Activated naive CD4-positive, alpha-beta T cell treated with anti-CD3 and anti-CD28 coated beads for 36 hours (primary cell): ENCODE measurements at regions not wholly inside any gene's neighbourhood (a gene's known extent, or its start where the extent isn't known, plus 50 kb on each side); places are given as distances from the start of the nearest gene placed in this dataset.

Experiments used
- CTCF ChIA-PET: fragments of 350-600 bp; sonication (Branson Sonifier 250); formaldehyde crosslinking; loops from one replicate; lab custom pipeline; 2021; ENCODE audit warnings: antibody characterized with exemption; lab: Charles Lee
- DNase-seq: peaks from one replicate; pipeline ENCODE4 v3.0.0-alpha.2; 2020
- H3K27ac Mint-ChIP-seq: one replicate; pipeline ENCODE4 v1.8.0; 2021; ENCODE audit warnings: mild to moderate bottlenecking, mixed read lengths
- H3K27me3 Mint-ChIP-seq: one replicate; pipeline ENCODE4 v1.8.0; 2021; ENCODE audit warnings: low read depth, mixed read lengths
- H3K36me3 Mint-ChIP-seq: one replicate; pipeline ENCODE4 v1.8.0; 2021; ENCODE audit warnings: low read depth, mixed read lengths
- H3K4me1 Mint-ChIP-seq: one replicate; pipeline ENCODE4 v1.8.0; 2021; ENCODE audit warnings: low read depth, mixed read lengths
- H3K4me3 Mint-ChIP-seq: one replicate; pipeline ENCODE4 v1.8.0; 2021; ENCODE audit warnings: mild to moderate bottlenecking, moderate library complexity, mixed read lengths
- H3K9me3 Mint-ChIP-seq: one replicate; pipeline ENCODE4 v1.8.0; 2021; ENCODE audit warnings: mixed read lengths
- intact Hi-C: fragments of 100-400 bp; cut with micrococcal nuclease; formaldehyde crosslinking; loops from one replicate; pipeline ENCODE4 v1.15.1; 2023

DNA sequence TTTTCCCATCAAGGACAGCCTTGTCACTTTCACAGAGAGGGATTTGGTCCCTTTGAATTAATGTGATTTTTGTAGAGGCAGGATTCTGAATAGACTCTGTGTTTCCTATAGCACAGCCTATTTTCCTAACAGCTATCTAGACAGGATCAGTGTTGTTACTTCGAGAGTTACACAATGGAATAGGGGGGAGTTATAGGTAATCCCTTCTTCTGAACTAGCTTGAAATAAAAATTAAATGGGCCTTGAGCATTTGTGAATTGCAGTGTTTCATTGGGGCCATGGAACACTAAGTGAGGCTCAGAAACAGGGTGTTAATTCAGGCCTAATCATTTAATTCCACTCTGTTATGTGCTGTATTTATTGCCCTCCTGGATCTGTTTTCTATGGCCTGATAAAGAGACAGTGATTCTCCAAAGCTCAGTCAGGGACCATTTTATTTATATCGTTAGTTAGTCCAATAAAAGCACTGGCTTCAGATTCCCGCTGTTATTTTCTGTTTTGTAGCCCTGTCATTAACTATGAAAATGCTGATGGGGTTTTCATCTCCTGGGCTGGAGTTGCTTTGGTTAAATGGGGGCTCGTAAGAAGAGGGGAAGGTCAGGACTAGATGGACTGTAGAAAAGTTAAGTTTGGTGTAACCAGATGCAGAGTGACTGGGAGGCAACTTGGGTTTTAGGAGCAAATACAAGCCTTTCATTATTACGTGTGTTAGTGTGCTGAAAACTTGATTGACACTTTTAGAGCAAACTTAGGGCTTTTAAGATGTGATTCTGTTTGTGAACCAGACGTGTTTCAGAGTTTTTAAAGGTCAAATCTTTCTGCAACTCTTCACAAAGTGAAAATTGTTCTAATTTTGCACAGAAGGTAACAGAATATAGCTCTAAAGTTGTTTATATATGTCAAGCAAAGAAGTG, 461.0 kb upstream of the HNRNPA3 start:
- intact Hi-C loops = no loop called here
- H3K9me3 Mint-ChIP-seq = no peaks in the 10 kb centered on the region
- no peak for DNase-seq
- no peaks in the 10 kb centered on the region for H3K36me3 Mint-ChIP-seq
- no peaks in the 10 kb centered on the region for H3K4me1 Mint-ChIP-seq
- no peak overlapping the region for H3K4me3 Mint-ChIP-seq
- H3K27me3 Mint-ChIP-seq = peaks cover 2% of the 10 kb centered on the region
- CTCF ChIA-PET = no interaction called here
- H3K27ac Mint-ChIP-seq = no peak overlapping the region

DNA sequence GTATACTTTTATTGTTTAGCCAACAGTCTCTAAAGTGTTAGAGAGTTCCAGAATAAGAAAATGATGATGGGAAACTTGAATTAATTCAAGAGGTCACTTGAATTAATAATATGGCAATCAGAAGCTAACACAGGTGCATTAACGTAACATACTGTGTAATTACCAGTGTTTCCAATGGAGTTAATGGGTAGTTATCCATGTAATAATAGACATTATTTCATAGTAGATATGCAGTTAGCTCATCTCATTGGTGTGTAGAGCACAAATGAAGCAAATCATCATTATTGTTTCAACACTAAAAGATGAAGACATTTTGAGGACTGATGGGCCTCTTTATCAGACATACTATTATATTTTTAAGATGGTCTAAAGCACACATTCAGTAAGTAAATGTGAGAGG, 460.3 kb upstream of the HNRNPA3 start:
- no peaks in the 10 kb centered on the region for H3K4me1 Mint-ChIP-seq
- CTCF ChIA-PET = interaction anchor here (0.5 kb wide), 1 partner anchor 544 kb away, joined by 3 read pairs; no protein-coding TSS in a partner anchor
- intact Hi-C loops = no loop called here
- no peaks in the 10 kb centered on the region for H3K36me3 Mint-ChIP-seq
- H3K9me3 Mint-ChIP-seq = no peaks in the 10 kb centered on the region
- H3K4me3 Mint-ChIP-seq = no peak overlapping the region
- H3K27me3 Mint-ChIP-seq = peaks cover 2% of the 10 kb centered on the region
- no peak overlapping the region for H3K27ac Mint-ChIP-seq
- no peak for DNase-seq

DNA sequence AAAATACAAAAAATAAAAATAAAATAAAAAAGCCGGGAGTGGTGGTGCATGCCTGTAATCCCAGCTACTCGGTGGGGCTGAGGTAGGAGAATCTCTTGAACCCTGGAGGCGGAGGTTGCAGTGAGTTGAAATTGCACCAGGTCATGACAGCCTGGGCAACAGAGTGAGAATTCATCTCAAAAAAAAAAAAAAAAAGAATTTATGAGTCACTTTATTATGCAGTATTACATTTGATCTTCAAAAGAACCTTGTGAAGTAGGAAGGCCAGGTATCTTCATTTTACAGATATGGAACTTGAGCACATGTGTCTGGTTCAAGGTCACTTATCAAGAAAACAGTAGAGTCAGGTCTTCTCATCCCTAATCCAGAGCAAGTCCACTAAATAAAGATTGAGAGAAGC, 459.4 kb upstream of the HNRNPA3 start:
- DNase-seq = no peak
- Mint-ChIP-seq H3K9me3 (no peaks in the 10 kb centered on the region), H3K27me3 (peaks cover 2% of the 10 kb centered on the region), H3K27ac (no peak overlapping the region), H3K36me3 (no peaks in the 10 kb centered on the region), H3K4me3 (no peak overlapping the region), H3K4me1 (no peaks in the 10 kb centered on the region)
- intact Hi-C loops = no loop called here
- CTCF ChIA-PET = no interaction called here

DNA sequence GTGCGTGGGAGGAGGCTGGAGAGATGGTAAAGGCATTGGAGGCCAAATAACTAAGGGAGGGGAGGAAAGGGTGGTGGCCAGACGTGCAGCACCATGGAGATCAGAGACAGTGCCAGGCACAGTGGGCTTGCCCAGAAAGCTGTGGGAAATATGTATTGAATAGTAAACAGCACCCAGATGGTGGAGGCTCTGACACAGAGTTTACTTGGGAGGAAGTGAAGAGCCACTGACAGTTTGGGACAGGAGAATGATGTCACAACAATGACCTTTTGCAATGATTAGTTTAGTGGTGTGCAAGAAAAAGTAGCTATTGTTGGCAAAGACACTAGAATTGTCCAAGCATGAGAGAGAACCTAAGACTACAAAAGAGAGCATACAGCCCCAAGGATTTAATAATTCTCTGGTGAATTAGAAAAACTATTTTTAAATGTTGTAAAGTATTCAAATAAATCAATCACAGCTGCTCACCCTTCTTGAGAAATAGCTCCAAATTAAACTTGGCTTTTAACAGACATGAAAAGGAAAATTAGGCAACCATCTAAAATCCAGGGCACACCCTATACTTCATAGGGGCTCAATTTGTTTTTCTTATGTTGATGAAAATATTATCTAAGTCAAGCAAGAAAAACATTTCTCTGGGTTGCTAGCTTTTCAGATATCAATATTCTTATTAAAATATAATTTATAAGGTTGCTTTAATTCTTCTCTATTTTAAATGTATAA, 458.7 kb upstream of the HNRNPA3 start:
- intact Hi-C loops = no loop called here
- Mint-ChIP-seq H3K4me1 (no peaks in the 10 kb centered on the region), H3K27ac (no peak overlapping the region), H3K27me3 (peaks cover 2% of the 10 kb centered on the region), H3K36me3 (no peaks in the 10 kb centered on the region), H3K9me3 (no peaks in the 10 kb centered on the region), H3K4me3 (no peak overlapping the region)
- DNase-seq = no peak
- CTCF ChIA-PET = no interaction called here

DNA sequence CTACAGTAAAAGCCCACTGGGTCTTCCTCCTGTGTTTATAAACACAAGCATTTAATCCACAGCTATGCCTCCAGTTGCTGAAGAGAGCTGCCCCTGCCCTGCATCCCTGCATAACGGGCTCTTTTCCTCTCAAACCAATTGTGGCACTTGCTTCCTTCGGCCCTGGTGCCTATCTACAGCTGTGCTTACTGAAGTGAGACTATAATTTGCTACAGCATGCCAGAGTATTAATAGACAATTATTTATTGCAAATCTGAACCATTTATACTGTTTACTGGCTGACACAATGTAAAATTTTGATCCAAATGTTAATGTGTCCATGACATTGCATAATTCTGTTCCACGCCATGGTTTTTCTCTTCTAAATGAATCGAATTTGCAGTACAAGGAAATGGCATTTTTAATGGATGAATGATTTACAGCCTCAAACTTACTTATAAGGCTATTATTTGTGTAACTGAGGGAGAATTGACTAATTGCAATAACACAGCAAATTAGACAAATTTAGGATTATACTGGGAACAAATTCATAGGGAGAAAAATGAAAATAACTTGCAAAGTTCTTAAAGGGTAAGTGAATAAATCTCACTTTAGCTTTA, 457.0 kb upstream of the HNRNPA3 start:
- DNase-seq = no peak
- intact Hi-C loops = no loop called here
- Mint-ChIP-seq H3K9me3 (no peaks in the 10 kb centered on the region), H3K27ac (no peak overlapping the region), H3K4me1 (no peaks in the 10 kb centered on the region), H3K36me3 (no peaks in the 10 kb centered on the region), H3K27me3 (peaks cover 2% of the 10 kb centered on the region), H3K4me3 (no peak overlapping the region)
- CTCF ChIA-PET = no interaction called here

DNA sequence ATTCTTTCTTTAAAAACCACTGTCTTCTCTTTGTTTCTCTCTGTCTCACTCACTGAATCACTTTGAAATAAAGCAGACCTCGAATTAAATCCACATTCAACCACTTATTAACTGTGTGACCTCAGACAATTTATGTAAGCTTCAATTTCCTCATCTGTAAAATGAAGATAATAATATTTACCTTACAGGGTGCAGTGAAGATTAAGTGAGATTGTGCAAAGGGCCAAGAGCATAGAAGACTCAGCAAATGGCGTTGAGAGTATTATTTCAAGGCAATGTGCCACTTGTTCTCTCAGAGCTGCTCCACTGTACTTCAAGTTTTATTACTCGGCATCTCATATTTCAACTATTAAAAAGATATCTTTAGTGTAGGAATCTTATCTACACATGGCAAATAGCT, 454.2 kb upstream of the HNRNPA3 start:
- H3K27me3 Mint-ChIP-seq = peaks cover 2% of the 10 kb centered on the region
- DNase-seq = no peak
- H3K36me3 Mint-ChIP-seq = no peaks in the 10 kb centered on the region
- intact Hi-C loops = no loop called here
- no peak overlapping the region for H3K27ac Mint-ChIP-seq
- CTCF ChIA-PET = no interaction called here
- no peaks in the 10 kb centered on the region for H3K4me1 Mint-ChIP-seq
- no peaks in the 10 kb centered on the region for H3K9me3 Mint-ChIP-seq
- H3K4me3 Mint-ChIP-seq = no peak overlapping the region

DNA sequence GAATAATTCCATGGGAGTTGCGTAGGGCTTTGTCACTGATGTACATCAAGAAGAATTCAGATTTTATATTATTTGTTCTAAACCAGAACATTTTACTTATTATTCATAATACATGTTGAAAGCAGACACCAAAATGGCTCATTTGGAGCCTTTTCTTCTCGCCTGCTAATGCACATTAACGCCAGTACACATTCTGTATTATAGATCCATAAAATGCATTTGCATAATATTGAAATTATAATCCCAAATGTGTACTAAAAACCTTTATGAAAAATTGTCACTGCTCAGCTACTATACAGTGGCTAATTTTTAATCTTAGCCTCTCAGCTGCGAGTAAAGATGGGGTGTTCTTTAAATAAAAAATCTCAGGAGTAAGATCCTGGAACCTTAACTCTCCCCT, 452.2 kb upstream of the HNRNPA3 start:
- H3K4me3 Mint-ChIP-seq = no peak overlapping the region
- H3K4me1 Mint-ChIP-seq = no peaks in the 10 kb centered on the region
- CTCF ChIA-PET = no interaction called here
- intact Hi-C loops = no loop called here
- no peak for DNase-seq
- H3K36me3 Mint-ChIP-seq = no peaks in the 10 kb centered on the region
- H3K9me3 Mint-ChIP-seq = no peaks in the 10 kb centered on the region
- no peak overlapping the region for H3K27ac Mint-ChIP-seq
- peaks cover 11% of the 10 kb centered on the region for H3K27me3 Mint-ChIP-seq

DNA sequence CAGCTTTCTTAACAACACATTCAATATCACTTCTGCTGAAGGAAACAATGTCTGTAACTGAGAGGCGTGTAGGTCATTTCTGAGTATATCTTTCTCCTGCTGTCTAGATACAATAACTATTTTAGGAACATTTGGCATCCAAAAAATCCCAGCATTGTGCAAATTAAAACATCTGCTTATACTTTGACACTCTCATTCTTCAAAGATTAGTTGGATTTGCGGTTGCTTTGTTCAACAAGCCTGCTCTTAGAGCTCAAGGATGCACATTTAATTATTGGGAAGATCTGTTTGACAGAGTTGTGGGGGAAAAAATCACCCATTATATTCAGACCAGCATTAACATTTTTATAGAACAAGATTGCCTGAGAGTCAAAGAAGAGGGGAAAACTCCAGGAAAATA, 449.5 kb upstream of the HNRNPA3 start:
- intact Hi-C loops = no loop called here
- CTCF ChIA-PET = no interaction called here
- H3K4me3 Mint-ChIP-seq = no peak overlapping the region
- peaks cover 13% of the 10 kb centered on the region for H3K27me3 Mint-ChIP-seq
- H3K4me1 Mint-ChIP-seq = no peaks in the 10 kb centered on the region
- no peak for DNase-seq
- no peak overlapping the region for H3K27ac Mint-ChIP-seq
- H3K9me3 Mint-ChIP-seq = no peaks in the 10 kb centered on the region
- H3K36me3 Mint-ChIP-seq = no peaks in the 10 kb centered on the region

DNA sequence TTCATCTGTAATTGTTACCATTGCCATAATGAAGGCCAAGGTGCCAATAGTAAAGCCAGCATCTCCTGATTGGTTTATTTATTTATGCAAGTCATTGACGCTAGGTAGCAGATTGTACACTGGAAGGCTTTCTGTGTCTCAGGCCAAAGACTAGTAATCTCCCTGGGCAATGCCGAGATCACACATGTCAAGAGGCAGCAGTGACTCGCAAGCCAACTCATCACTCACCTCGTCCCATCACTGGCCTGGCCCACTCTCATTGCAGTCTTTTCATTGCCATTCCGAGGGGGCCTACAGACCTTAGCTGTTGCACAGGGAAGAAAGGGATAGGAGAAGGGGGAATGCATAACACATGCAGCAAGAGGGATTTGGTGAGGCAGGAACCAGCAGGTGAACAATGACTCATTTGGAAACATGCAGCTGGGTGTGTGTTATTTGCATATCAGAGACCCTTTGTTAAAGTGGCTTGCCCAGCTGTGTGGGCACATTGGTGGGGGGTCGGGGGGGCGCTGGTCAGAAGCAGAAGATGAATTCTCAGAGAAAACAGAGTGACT, 448.7 kb upstream of the HNRNPA3 start:
- no peak overlapping the region for H3K4me3 Mint-ChIP-seq
- intact Hi-C loops = no loop called here
- H3K36me3 Mint-ChIP-seq = no peaks in the 10 kb centered on the region
- no peak overlapping the region for H3K27ac Mint-ChIP-seq
- no peaks in the 10 kb centered on the region for H3K9me3 Mint-ChIP-seq
- no peak for DNase-seq
- CTCF ChIA-PET = no interaction called here
- H3K4me1 Mint-ChIP-seq = no peaks in the 10 kb centered on the region
- H3K27me3 Mint-ChIP-seq = peaks cover 13% of the 10 kb centered on the region

DNA sequence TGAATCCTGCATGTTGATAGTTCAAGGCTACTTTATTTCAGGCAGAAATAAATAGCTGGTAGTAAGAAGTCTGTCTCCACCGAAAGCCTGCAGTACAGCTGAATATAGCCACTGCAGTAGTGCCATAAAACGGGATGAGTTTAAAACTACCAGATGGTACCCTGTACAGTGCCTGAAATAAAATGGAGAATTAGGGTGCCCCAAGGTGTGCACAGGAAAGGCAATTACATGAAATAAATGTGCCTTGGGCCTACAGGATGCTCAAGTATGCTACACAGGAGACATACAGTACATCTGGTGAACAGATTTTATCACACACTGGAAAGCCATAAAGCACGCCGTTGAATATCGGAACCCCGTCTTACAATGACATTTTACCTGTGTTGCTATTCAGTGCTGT, 447.7 kb upstream of the HNRNPA3 start:
- H3K9me3 Mint-ChIP-seq = no peaks in the 10 kb centered on the region
- intact Hi-C loops = no loop called here
- no peak overlapping the region for H3K4me3 Mint-ChIP-seq
- CTCF ChIA-PET = no interaction called here
- H3K27ac Mint-ChIP-seq = no peak overlapping the region
- H3K27me3 Mint-ChIP-seq = peaks cover 13% of the 10 kb centered on the region
- no peak for DNase-seq
- no peaks in the 10 kb centered on the region for H3K36me3 Mint-ChIP-seq
- no peaks in the 10 kb centered on the region for H3K4me1 Mint-ChIP-seq

DNA sequence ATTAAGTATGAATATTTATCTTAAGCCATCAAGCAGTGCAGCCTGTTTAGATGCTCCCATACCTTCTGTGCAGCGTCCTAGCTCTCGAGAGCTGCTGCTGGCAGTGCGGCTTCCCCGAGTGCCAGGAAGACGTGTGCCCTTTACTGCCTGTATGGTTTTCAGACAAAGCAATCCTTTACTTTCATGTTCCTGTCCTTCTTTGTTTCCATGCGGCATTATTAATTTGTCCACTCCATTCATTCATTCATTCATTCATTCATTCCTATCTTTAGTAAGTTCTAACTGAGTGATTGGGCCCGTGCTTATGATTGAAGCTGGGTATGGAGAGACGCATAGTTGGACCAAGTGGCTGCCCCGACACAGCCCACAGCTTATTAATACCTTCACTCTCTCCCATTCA, 446.6 kb upstream of the HNRNPA3 start:
- Mint-ChIP-seq H3K4me3 (no peak overlapping the region), H3K4me1 (no peaks in the 10 kb centered on the region), H3K27ac (no peak overlapping the region), H3K9me3 (no peaks in the 10 kb centered on the region), H3K27me3 (peaks cover 13% of the 10 kb centered on the region), H3K36me3 (no peaks in the 10 kb centered on the region)
- intact Hi-C loops = no loop called here
- no peak for DNase-seq
- CTCF ChIA-PET = no interaction called here

DNA sequence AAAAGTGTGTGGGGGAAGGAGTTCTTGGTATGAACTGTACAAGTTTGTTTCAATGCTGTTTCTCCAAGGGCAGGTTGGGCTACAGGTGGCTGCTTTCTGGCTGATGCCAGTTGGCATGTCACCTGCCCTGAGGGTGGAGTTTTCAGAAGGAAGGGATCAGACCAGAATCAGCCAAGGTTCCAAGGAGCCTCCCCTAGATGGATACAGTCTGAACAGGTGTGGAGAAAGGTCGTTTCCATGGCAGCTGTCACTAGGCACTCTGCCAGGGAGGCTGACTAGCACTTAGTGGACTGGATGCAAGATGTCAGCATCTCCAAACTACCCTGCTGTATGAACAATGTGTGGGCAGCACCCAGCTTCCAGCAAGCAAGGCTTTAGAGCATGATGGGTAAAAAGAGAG, 444.4 kb upstream of the HNRNPA3 start:
- no peak overlapping the region for H3K4me3 Mint-ChIP-seq
- peaks cover 13% of the 10 kb centered on the region for H3K27me3 Mint-ChIP-seq
- CTCF ChIA-PET = no interaction called here
- intact Hi-C loops = no loop called here
- H3K4me1 Mint-ChIP-seq = no peaks in the 10 kb centered on the region
- no peak overlapping the region for H3K27ac Mint-ChIP-seq
- H3K36me3 Mint-ChIP-seq = no peaks in the 10 kb centered on the region
- H3K9me3 Mint-ChIP-seq = peaks cover 8% of the 10 kb centered on the region
- no peak for DNase-seq
